Naive thymus-derived CD8-positive, alpha-beta T cell (primary cell): ENCODE measurements at regions not wholly inside any gene's neighbourhood (a gene's known extent, or its start where the extent isn't known, plus 50 kb on each side); places are given as distances from the start of the nearest gene placed in this dataset.

Experiments
- ATAC-seq, 2 donors: fragments of 150-1000 bp; cut with Tn5 transposase in 1 of 2; sonication (Bioruptor Pico), chemical (Tn5 transposase) in 1 of 2; 1 replicate in 1 of 2; 2 replicates in 1 of 2; pipeline ENCODE4 v1.10.0; 2021; ENCODE audit warnings: mild to moderate bottlenecking in 2 of 2, moderate library complexity in 2 of 2
- POLR2A ChIA-PET: fragments of 350-600 bp; sonication (Branson Sonifier 250); formaldehyde crosslinking; loops from one replicate; lab custom pipeline; 2021; ENCODE audit warnings: antibody characterized with exemption; lab: Charles Lee
- DNase-seq, 10 donors: peaks; one replicate each; pipeline versions ENCODE4 v3.0.0 to v3.0.0-alpha.2; 2020 to 2022
- H3K27ac Mint-ChIP-seq, 10 donors: one replicate each; pipeline ENCODE4 v1.8.0; 2020 to 2022; ENCODE audit warnings: mild to moderate bottlenecking in 10 of 10, mixed read lengths in 10 of 10, moderate library complexity in 4 of 10, inconsistent platforms in 1 of 10
- H3K27me3 Mint-ChIP-seq, 5 donors: one replicate each; pipeline ENCODE4 v1.8.0; 2021 to 2022; ENCODE audit warnings: mixed read lengths in 5 of 5
- H3K36me3 Mint-ChIP-seq, 3 donors: one replicate each; pipeline ENCODE4 v1.8.0; 2020 to 2022; ENCODE audit warnings: mixed read lengths in 3 of 3, mild to moderate bottlenecking in 2 of 3, inconsistent platforms in 1 of 3
- H3K4me1 Mint-ChIP-seq, 4 donors: one replicate each; pipeline ENCODE4 v1.8.0; 2021 to 2022; ENCODE audit warnings: mixed read lengths in 4 of 4
- H3K4me3 Mint-ChIP-seq, 10 donors: one replicate each; pipeline ENCODE4 v1.8.0; 2020 to 2022; ENCODE audit warnings: mild to moderate bottlenecking in 10 of 10, mixed read lengths in 10 of 10, moderate library complexity in 6 of 10, inconsistent platforms in 1 of 10
- H3K9me3 Mint-ChIP-seq, 9 donors: one replicate each; pipeline ENCODE4 v1.8.0; 2020 to 2022; ENCODE audit warnings: mixed read lengths in 9 of 9, mild to moderate bottlenecking in 3 of 9, inconsistent platforms in 1 of 9, moderate library complexity in 1 of 9

DNA sequence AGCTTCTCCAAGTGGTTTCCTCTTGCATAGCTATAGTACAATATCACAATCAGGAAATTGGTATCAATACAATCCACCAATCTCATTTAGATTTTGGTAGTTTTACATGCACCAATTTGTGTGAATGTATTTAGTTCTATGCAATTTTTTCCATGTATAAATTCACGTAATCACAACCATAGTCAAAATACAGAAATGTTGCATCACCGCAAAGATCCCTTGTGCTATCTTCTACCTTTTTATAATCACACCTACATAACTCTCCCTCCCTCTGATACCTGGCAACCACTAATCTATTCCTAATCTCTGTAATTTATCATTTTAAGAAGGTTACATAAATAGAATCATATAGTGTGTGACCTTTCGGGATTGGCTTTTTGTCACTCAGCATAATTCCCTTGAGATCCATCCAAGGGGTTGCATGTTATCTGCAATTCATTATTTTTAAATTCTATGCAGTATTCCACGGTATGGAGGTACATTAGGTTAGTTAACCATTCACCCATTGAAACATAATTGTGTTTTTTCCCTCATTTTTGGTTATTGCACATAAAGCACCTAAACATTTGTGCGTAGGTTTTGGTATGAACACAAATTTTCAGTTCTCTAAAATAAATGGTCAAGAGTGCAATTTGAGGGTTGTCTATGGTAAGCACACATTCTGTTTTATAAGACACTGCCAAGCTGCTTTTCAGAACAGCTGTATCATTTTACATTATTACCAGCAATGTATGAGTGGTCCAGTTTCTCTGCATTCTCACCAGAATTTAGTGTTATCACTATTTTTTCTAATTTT is 95.1 kb upstream of the SLC22A23 start:
- ATAC-seq: no peak
- DNase-seq: no peak
- H3K36me3 Mint-ChIP-seq: peaks cover 0 to 12% (median 0%) of the 10 kb centered on the region in 3 donors
- peaks cover 0 to 27% (median 3%) of the 10 kb centered on the region in 5 donors for H3K27me3 Mint-ChIP-seq
- no peaks in the 10 kb centered on the region for H3K4me1 Mint-ChIP-seq
- no peak overlapping the region for H3K27ac Mint-ChIP-seq
- no peak overlapping the region for H3K4me3 Mint-ChIP-seq
- POLR2A ChIA-PET: no interaction called here
- peaks cover 0 to 26% (median 4%) of the 10 kb centered on the region in 9 donors for H3K9me3 Mint-ChIP-seq

DNA sequence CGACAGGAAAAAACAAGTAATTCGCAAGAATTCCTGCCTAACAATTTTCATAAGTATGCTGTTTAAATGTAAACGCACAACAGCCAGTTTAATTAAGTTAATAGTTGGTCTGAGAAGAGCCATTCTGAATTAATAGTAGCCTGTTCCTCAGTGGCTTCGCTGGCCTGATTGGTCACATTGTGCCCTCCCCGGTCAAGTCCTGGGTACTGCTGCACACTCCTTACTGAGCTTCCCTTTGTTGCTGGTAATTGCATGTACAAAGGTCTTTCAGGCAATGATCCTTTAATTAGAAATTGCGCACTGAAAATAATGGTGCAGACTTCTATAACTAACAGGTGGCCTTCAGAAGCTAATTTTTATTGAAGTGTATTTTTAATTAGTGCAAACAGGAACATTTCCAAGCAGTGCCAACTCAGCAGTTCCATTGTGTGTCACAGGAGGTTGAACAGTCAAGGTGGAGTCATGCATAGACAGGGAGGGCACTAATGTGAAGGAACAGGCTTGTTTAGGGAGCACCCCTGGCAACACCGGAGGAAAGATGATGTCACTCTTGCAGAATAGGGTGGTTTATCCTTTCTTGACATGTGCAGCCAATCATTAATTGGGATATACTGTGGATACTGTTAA is 92.6 kb upstream of the SLC22A23 start:
- H3K4me1 Mint-ChIP-seq: no peaks in the 10 kb centered on the region
- peaks cover 0 to 19% (median 2%) of the 10 kb centered on the region in 5 donors for H3K27me3 Mint-ChIP-seq
- no peak overlapping the region for H3K4me3 Mint-ChIP-seq
- no peak overlapping the region for H3K27ac Mint-ChIP-seq
- ATAC-seq: no peak
- H3K9me3 Mint-ChIP-seq: peaks cover 0 to 26% (median 4%) of the 10 kb centered on the region in 9 donors
- peaks cover 0 to 12% (median 0%) of the 10 kb centered on the region in 3 donors for H3K36me3 Mint-ChIP-seq
- POLR2A ChIA-PET: no interaction called here
- DNase-seq: no peak

DNA sequence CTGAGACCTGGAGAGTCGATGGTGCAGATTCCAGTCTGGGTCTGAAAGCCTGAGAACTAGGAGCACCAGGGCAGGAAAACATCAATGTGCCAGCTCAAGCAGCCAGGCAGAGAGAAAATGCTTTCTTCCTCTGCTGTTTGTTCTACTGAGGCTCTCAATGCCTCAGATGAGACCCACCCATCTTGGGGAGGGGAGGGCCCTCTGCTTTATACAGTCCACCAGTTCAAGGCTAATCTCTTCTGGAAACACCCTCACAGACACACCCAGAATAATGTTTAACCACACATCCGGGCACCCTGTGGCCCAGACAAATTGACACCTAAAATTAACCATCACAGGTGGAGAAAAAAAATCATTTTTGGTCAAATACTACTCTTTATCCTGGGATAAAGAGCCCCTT is 89.3 kb upstream of the SLC22A23 start:
- POLR2A ChIA-PET: no interaction called here
- DNase-seq (no peak), ATAC-seq (no peak)
- Mint-ChIP-seq H3K4me1 (no peaks in the 10 kb centered on the region), H3K27ac (no peak overlapping the region), H3K9me3 (peaks cover 0 to 5% (median 0%) of the 10 kb centered on the region in 9 donors), H3K4me3 (no peak overlapping the region), H3K27me3 (peaks cover 0 to 22% (median 2%) of the 10 kb centered on the region in 5 donors), H3K36me3 (no peaks in the 10 kb centered on the region)

DNA sequence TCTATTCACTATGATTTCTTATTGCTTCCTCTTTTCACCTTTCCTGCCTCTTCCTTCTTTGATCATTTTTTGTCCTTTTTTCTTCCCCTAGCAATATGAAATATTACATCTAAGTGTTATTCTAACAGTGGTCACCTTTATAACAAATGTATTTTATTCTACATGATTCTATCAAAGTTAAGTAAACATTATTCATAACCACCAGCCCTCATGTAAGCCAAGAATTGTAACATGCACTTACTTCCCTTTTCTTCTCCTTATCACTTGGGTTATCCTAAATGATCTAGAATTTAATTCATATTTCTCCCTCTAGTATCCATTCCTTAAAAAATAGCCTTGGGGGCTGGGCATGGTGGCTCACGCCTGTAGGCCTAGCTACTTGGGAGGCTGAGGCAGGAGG is 88.3 kb upstream of the SLC22A23 start:
- Mint-ChIP-seq H3K4me3 (no peak overlapping the region), H3K4me1 (no peaks in the 10 kb centered on the region), H3K27ac (no peak overlapping the region), H3K36me3 (no peaks in the 10 kb centered on the region), H3K9me3 (peaks cover 0 to 3% (median 0%) of the 10 kb centered on the region in 9 donors), H3K27me3 (peaks cover 0 to 21% (median 2%) of the 10 kb centered on the region in 5 donors)
- ATAC-seq (no peak), DNase-seq (no peak)
- POLR2A ChIA-PET: no interaction called here

DNA sequence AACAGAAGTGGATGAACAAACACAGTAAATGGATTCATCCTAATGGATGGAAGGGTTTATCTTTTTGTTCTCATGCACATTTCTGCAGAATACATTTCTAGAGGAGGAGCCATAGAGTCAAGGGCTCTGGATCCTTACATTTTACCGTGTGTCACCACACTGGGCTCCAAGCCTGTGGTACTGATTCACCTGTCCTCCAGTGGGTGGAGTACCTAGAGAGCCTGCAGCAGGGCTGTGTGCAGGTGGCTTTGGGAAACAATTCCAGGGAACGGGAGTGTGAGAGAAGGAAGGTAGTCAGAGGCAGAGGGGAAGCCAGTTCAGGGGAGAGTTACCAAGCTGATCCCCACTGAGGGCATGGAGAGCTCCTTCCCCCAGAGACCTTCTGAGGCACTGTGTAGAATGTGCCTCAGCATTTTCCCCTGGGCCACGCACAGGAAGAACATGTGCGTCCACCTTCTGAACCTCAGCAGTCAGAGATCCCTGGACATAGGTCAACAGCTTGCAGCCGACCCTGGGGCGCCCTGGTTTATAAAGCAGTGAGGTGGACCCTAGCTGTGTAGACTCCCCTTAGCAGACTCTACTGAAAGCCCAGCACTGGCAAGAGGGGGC is 85.3 kb upstream of the SLC22A23 start:
- no peak for ATAC-seq
- H3K27ac Mint-ChIP-seq: no peak overlapping the region
- H3K4me1 Mint-ChIP-seq: no peaks in the 10 kb centered on the region
- H3K9me3 Mint-ChIP-seq: no peaks in the 10 kb centered on the region
- POLR2A ChIA-PET: no interaction called here
- no peaks in the 10 kb centered on the region for H3K36me3 Mint-ChIP-seq
- H3K27me3 Mint-ChIP-seq: peaks cover 0 to 8% (median 4%) of the 10 kb centered on the region in 5 donors
- no peak for DNase-seq
- H3K4me3 Mint-ChIP-seq: no peak overlapping the region

DNA sequence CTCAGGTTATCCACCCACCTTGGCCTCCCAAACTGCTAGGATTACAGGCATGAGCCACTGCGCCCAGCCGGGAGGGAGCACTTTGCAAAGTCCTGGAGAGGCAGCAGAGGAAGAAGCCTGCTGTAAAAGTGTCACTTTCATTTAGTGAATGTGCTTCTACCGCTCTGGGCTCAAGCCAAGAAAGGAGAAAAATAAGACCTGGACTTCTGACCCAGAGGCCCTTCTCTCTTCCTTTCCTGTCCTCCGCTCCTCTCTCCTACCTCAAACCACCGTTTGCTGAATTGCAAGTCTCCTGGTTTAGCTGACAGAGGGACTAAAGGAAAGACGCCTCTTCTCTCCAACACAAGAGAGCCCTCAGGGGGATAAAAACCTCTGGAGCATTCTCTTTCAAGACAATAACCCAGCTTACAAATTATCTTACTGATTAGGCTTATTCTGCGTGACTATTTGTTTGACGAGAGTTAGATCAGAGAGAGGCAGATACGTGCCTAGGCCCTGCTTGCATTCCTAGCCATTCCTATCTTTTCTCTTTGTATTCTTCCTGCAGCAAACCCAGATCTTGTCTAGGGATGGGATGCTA is 84.2 kb upstream of the SLC22A23 start:
- POLR2A ChIA-PET: no interaction called here
- DNase-seq (no peak), ATAC-seq (no peak)
- peaks cover 0 to 8% (median 4%) of the 10 kb centered on the region in 5 donors for H3K27me3 Mint-ChIP-seq
- no peaks in the 10 kb centered on the region for H3K36me3 Mint-ChIP-seq
- no peak overlapping the region for H3K4me3 Mint-ChIP-seq
- H3K27ac Mint-ChIP-seq: no peak overlapping the region
- no peaks in the 10 kb centered on the region for H3K4me1 Mint-ChIP-seq
- H3K9me3 Mint-ChIP-seq: no peaks in the 10 kb centered on the region

DNA sequence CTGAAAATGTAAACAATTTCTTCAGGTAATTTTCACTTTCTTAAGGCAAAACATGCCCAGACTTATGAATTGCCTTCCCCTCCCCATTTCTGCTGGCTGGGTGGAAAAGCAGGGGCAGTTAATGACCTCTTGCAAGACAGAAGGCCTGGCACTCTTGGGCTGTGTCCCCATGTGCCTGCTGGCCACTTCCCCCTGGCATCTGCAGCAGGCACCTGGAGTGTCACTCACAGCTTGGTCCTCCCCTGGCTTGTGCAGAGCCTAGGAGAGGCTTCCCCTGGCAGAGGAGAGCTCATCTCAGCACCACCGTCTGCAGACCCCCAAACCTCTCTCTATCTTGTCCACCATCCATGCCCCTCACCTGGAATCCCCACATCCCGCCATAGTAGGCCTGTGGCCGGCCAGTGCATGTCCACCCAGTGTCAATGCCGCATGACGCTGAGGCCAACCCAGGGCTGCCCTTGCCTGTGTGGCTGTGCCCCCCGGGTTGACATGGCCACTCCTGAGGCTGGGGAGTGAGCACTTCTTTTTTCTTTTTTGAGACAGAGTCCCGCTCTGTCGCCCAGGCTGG is 83.5 kb upstream of the SLC22A23 start:
- Mint-ChIP-seq H3K36me3 (no peaks in the 10 kb centered on the region), H3K4me1 (no peaks in the 10 kb centered on the region), H3K9me3 (no peaks in the 10 kb centered on the region), H3K4me3 (no peak overlapping the region), H3K27me3 (peaks cover 0 to 8% (median 4%) of the 10 kb centered on the region in 5 donors), H3K27ac (no peak overlapping the region)
- DNase-seq (no peak), ATAC-seq (no peak)
- POLR2A ChIA-PET: no interaction called here

DNA sequence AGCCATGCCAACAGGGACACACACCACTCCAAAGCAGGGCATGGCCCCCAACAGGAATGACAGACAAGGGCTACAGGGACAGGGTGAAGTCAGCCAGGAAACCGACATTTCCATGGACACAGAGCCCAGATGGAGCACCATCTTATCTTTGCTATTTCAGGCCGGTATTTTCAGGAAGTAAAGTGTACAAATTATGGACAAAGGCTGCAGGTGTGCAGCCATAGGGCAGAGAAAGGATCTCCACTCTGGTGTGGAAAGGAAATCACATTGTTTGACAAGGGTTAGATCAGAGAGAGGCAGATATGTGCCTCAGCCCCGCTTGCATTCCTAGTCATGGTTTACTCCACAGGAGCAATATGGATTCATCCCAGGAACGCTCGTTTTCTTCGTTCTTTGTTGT is 81.7 kb upstream of the SLC22A23 start:
- Mint-ChIP-seq H3K27ac (no peak overlapping the region), H3K4me3 (no peak overlapping the region), H3K36me3 (no peaks in the 10 kb centered on the region), H3K9me3 (no peaks in the 10 kb centered on the region), H3K4me1 (no peaks in the 10 kb centered on the region), H3K27me3 (peaks cover 0 to 5% (median 5%) of the 10 kb centered on the region in 5 donors)
- no peak for ATAC-seq
- no peak for DNase-seq
- POLR2A ChIA-PET: no interaction called here

DNA sequence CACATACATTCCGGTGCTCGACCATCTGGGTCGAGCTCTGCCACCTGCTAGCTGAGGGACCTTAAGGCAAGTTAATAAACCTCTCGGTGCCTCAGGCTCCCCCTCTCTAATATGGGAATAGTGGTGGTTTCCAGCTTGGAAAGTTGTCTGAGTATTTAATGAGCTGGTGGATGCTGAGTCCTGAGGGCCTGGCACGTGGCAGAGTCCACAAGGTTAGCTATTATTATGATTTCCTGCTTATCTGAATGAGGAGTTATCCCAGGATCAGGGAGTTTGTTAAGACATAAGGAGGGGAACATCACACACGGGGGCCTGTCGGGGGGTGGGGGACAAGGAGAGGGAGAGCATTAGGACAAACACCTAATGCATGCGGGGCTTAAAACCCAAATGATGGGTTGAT is 80.1 kb upstream of the SLC22A23 start:
- no peaks in the 10 kb centered on the region for H3K9me3 Mint-ChIP-seq
- H3K27me3 Mint-ChIP-seq: peaks cover 0 to 5% (median 4%) of the 10 kb centered on the region in 5 donors
- DNase-seq (no peak), ATAC-seq (no peak)
- H3K4me3 Mint-ChIP-seq: no peak overlapping the region
- H3K27ac Mint-ChIP-seq: no peak overlapping the region
- no peaks in the 10 kb centered on the region for H3K4me1 Mint-ChIP-seq
- POLR2A ChIA-PET: no interaction called here
- no peaks in the 10 kb centered on the region for H3K36me3 Mint-ChIP-seq

DNA sequence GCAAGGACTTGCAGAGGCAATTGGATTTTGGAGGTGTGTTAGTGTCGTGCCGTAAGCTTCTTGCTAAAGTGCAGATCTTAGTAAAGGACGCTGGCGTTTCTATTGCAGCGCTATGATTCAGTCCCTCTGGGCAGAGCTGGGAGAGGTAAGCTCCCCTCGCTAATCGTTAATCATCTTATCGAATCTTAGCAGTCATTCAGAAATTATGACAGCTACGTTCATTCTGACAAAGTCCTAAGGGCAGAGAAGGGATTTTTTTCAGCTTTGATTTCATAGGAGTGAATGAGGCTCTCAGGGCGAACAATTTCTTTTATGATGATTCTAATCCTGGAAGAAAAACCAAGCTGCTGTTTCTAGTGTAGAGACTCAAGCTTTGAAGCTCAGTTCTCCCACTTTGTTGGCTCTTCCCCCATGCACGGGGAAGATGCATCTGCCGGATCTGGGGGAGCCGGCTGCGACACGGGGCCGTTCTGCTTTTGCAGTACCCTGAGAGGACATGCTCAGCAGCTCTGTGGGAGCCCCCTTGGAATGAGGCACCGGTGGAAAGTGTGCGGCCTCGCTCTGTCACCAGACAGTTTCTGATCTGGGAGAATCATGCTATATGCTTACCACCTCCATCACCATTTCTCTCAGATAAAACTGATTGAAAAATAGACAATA is 79.1 kb upstream of the SLC22A23 start:
- Mint-ChIP-seq H3K4me1 (no peaks in the 10 kb centered on the region), H3K27me3 (peaks cover 0 to 5% (median 4%) of the 10 kb centered on the region in 5 donors), H3K27ac (no peak overlapping the region), H3K36me3 (no peaks in the 10 kb centered on the region), H3K9me3 (no peaks in the 10 kb centered on the region), H3K4me3 (no peak overlapping the region)
- DNase-seq (no peak), ATAC-seq (no peak)
- POLR2A ChIA-PET: interaction anchor here (0.5 kb wide), 1 partner anchor 42 kb away, joined by 5 read pairs; no protein-coding TSS in a partner anchor

DNA sequence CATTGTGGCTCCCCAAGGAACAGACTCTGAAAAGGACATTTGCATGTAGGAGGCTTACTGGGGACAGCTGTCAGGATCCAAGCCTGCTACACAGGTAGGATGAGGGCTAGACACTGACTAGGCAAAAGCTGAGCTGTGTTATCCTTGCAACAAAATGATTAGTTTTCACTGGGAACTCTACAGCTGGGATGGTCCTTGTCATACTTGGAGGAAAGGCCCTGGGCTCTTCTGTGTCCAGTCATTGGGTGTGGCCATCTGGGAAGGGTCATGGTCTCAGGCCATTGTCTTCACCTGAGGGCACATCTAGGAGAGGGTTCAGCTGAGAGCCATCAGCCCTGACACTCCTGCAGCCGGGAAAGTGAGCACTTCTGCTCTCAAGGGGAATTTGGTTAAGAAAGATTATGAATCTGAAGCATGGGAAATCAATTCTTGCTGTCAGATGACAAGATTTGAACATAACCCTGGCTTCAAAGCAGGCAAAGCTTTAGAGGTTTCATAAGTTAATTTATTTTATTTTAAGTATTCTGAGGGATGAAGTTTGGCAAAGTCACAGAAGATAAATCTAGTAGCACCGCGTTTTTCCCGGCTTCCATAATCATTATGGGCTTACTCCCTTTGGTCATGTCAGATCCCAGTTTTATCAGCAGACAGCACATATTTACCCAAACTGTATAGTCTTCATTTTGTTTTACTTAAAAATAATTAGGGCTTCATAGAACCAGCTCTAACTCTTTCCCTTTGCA is 78.4 kb upstream of the SLC22A23 start:
- DNase-seq (no peak), ATAC-seq (no peak)
- no peaks in the 10 kb centered on the region for H3K9me3 Mint-ChIP-seq
- POLR2A ChIA-PET: no interaction called here
- no peak overlapping the region for H3K27ac Mint-ChIP-seq
- no peaks in the 10 kb centered on the region for H3K36me3 Mint-ChIP-seq
- no peak overlapping the region for H3K4me3 Mint-ChIP-seq
- H3K27me3 Mint-ChIP-seq: peaks cover 1 to 11% (median 5%) of the 10 kb centered on the region in 5 donors
- peaks cover 0 to 4% (median 0%) of the 10 kb centered on the region in 4 donors for H3K4me1 Mint-ChIP-seq

DNA sequence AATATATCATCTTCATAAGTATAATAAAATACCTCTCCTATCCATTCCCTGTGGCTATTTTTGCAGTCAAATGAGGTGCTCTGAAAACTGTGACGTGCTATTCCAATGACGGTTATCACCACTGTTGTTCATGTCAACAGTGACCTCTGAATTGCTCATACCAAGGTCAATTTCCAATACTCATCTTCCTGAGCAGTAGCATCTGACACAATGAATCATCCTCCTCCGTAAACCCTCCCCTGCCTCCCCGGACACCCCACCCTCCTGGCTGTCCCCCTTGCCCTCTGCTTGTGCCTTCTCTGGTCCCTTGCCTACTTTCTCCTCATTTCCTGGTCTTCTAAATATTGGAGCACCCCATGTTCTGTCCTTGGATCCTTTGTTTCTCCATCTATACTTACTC is 77.7 kb upstream of the SLC22A23 start:
- POLR2A ChIA-PET: no interaction called here
- ATAC-seq: no peak
- Mint-ChIP-seq H3K27me3 (peaks cover 2 to 13% (median 5%) of the 10 kb centered on the region in 5 donors), H3K4me1 (peaks cover 0 to 5% (median 0%) of the 10 kb centered on the region in 4 donors), H3K4me3 (no peak overlapping the region), H3K9me3 (no peaks in the 10 kb centered on the region), H3K27ac (no peak overlapping the region), H3K36me3 (no peaks in the 10 kb centered on the region)
- no peak for DNase-seq
